ENCODE measurements at regions not wholly inside any gene's neighbourhood (a gene's known extent, or its start where the extent isn't known, plus 50 kb on each side); places are given as distances from the start of the nearest gene placed in this dataset.

DNA sequence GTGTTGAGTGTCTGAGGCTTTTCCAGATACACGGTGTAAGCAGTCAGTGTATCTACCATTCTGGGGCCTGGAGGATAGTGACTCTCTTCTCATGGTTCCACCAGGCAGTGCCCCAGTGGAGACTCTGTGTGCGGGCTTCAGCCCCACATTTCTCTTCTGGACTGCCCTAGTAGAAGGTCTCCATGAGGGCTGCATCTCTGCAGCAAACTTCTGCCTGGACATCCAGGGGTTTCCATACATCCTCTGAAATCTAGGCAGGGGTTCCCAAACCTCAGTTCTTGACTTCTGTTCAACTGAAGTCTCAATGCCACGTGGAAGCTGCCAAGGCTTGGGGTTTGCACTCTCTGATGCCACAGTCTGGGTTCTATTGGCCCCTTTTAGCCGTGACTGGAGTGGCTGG, 256.6 kb upstream of the ITGA1 start:
- no peak for DNase-seq
- no peak overlapping the region for H3K27ac ChIP-seq (ENCODE audit: low read length)
- no peaks in the 10 kb centered on the region for H4K20me1 ChIP-seq (ENCODE audit: insufficient read depth, low read length)
- no peaks in the 10 kb centered on the region for H3K9me2 ChIP-seq (replicated peaks; ENCODE audit: insufficient read depth, low read length)
- no peaks in the 10 kb centered on the region for H3K36me3 ChIP-seq (replicated peaks; ENCODE audit: insufficient read depth, low read length)
- no peak overlapping the region for H3K4me3 ChIP-seq (ENCODE audit: low read length)
- H3K27me3 ChIP-seq (replicated peaks; ENCODE audit: insufficient read depth, low read length) = no peaks in the 10 kb centered on the region
- H3K79me2 ChIP-seq (ENCODE audit: low read length) = no peaks in the 10 kb centered on the region
- TF ChIP-seq, protein P1, sequence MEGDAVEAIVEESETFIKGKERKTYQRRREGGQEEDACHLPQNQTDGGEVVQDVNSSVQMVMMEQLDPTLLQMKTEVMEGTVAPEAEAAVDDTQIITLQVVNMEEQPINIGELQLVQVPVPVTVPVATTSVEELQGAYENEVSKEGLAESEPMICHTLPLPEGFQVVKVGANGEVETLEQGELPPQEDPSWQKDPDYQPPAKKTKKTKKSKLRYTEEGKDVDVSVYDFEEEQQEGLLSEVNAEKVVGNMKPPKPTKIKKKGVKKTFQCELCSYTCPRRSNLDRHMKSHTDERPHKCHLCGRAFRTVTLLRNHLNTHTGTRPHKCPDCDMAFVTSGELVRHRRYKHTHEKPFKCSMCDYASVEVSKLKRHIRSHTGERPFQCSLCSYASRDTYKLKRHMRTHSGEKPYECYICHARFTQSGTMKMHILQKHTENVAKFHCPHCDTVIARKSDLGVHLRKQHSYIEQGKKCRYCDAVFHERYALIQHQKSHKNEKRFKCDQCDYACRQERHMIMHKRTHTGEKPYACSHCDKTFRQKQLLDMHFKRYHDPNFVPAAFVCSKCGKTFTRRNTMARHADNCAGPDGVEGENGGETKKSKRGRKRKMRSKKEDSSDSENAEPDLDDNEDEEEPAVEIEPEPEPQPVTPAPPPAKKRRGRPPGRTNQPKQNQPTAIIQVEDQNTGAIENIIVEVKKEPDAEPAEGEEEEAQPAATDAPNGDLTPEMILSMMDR (IDR thresholded peaks at IDR 0.05; ENCODE audit: low read length) = no peak
- TF ChIP-seq EZH2phosphoT487 (IDR thresholded peaks at IDR 0.05; ENCODE audit: low read length) (no peak), EZH2 (optimal IDR thresholded peaks at IDR 0.05; ENCODE audit: low read depth, low read length) (no peak)
- no peak overlapping the region for H2AFZ ChIP-seq (ENCODE audit: low read length)
- H3K4me2 ChIP-seq (ENCODE audit: low read depth, low read length) = no peak overlapping the region
- H3K9ac ChIP-seq (ENCODE audit: low read length) = no peak overlapping the region
- H3K4me1 ChIP-seq (ENCODE audit: low read length) = no peaks in the 10 kb centered on the region
- no peaks in the 10 kb centered on the region for H3K9me3 ChIP-seq (replicated peaks; ENCODE audit: insufficient read depth, low read length)
- H3F3A ChIP-seq (ENCODE audit: insufficient read depth, low read length) = no peaks in the 10 kb centered on the region

DNA sequence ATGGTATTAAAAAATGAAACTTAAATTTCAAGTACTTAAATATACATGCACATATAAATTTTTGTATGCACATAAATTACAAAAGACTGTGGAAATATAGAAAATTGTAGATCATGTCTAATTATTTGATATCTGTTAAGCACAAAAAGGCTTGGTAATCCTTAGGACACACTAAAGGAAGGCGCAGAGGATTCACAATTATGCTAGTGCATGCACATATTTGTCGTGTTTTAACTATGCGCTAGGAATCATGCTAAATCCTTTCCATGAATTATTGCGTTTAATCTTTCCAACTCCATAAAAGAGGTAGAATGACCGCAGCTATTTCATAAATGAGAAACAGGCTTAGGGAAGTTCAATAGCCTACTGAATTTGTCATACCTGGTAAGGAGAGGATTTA, 244.1 kb upstream of the ITGA1 start:
- H3K36me3 ChIP-seq (replicated peaks; ENCODE audit: insufficient read depth, low read length) = no peaks in the 10 kb centered on the region
- no peak for TF ChIP-seq EZH2 (optimal IDR thresholded peaks at IDR 0.05; ENCODE audit: low read depth, low read length)
- TF ChIP-seq EZH2phosphoT487 (IDR thresholded peaks at IDR 0.05; ENCODE audit: low read length) = no peak
- TF ChIP-seq, protein P1 (IDR thresholded peaks at IDR 0.05; ENCODE audit: low read length) = no peak
- H2AFZ ChIP-seq (ENCODE audit: low read length) = no peak overlapping the region
- no peak overlapping the region for H3K4me2 ChIP-seq (ENCODE audit: low read depth, low read length)
- no peaks in the 10 kb centered on the region for H3K79me2 ChIP-seq (ENCODE audit: low read length)
- DNase-seq = no peak
- no peaks in the 10 kb centered on the region for H3F3A ChIP-seq (ENCODE audit: insufficient read depth, low read length)
- H3K9ac ChIP-seq (ENCODE audit: low read length) = no peak overlapping the region
- H3K27ac ChIP-seq (ENCODE audit: low read length) = no peak overlapping the region
- no peak overlapping the region for H3K4me3 ChIP-seq (ENCODE audit: low read length)
- no peaks in the 10 kb centered on the region for H3K9me2 ChIP-seq (replicated peaks; ENCODE audit: insufficient read depth, low read length)
- no peaks in the 10 kb centered on the region for H3K27me3 ChIP-seq (replicated peaks; ENCODE audit: insufficient read depth, low read length)
- H4K20me1 ChIP-seq (ENCODE audit: insufficient read depth, low read length) = no peaks in the 10 kb centered on the region
- H3K9me3 ChIP-seq (replicated peaks; ENCODE audit: insufficient read depth, low read length) = no peaks in the 10 kb centered on the region
- no peaks in the 10 kb centered on the region for H3K4me1 ChIP-seq (ENCODE audit: low read length)

DNA sequence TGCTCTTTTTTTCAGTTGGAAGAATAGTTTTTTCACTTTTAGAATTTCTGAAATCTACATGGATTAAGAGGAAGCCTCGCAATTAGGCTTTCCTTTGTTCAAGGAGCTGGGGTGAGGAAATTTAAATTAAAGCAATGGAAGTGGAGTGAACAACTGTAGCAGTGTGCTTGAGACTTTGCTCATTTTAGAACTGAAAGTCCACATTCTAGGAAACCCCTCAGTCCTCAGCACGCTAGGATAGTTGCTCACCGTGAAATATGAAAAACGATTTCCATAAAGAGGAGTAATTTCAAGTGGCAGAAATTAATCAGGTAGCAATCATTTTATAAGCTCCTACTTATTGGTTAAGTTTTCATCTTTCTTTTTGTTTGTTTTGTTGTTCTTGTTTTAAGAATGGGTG, 243.0 kb upstream of the ITGA1 start:
- Histone ChIP-seq H3K27me3 (replicated peaks; ENCODE audit: insufficient read depth, low read length) (no peaks in the 10 kb centered on the region), H3K9me3 (replicated peaks; ENCODE audit: insufficient read depth, low read length) (no peaks in the 10 kb centered on the region), H3K4me3 (ENCODE audit: low read length) (no peak overlapping the region), H4K20me1 (ENCODE audit: insufficient read depth, low read length) (no peaks in the 10 kb centered on the region), H3K9me2 (replicated peaks; ENCODE audit: insufficient read depth, low read length) (no peaks in the 10 kb centered on the region), H3K4me1 (ENCODE audit: low read length) (no peaks in the 10 kb centered on the region), H2AFZ (ENCODE audit: low read length) (no peak overlapping the region), H3K4me2 (ENCODE audit: low read depth, low read length) (no peak overlapping the region), H3K36me3 (replicated peaks; ENCODE audit: insufficient read depth, low read length) (no peaks in the 10 kb centered on the region), H3K79me2 (ENCODE audit: low read length) (no peaks in the 10 kb centered on the region), H3F3A (ENCODE audit: insufficient read depth, low read length) (no peaks in the 10 kb centered on the region), H3K9ac (ENCODE audit: low read length) (no peak overlapping the region), H3K27ac (ENCODE audit: low read length) (no peak overlapping the region)
- no peak for TF ChIP-seq EZH2 (optimal IDR thresholded peaks at IDR 0.05; ENCODE audit: low read depth, low read length)
- no peak for DNase-seq

DNA sequence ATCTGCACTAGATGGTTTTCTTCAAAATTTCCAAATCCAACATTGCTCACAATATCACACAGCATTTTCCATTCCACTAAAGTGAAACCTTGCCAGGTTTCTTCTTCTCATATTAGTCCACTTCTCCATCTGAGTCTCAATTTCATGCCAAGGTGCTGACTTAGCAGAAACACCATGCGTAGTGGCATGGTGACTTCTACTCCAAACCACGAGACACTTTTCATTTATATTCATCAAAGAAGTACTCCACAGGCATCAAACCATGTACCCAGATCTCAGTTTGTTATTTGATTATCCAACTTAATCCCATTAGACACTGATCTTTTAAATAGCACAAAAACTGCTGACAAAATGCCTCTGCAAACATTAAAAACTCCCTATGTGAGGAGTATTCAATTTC, 233.4 kb upstream of the ITGA1 start:
- Histone ChIP-seq H3K4me2 (ENCODE audit: low read depth, low read length) (no peak overlapping the region), H3K79me2 (ENCODE audit: low read length) (no peaks in the 10 kb centered on the region), H2AFZ (ENCODE audit: low read length) (no peak overlapping the region), H3K36me3 (replicated peaks; ENCODE audit: insufficient read depth, low read length) (no peaks in the 10 kb centered on the region), H3K27me3 (replicated peaks; ENCODE audit: insufficient read depth, low read length) (no peaks in the 10 kb centered on the region), H3K4me1 (ENCODE audit: low read length) (no peaks in the 10 kb centered on the region), H3K9ac (ENCODE audit: low read length) (no peak overlapping the region), H3K9me3 (replicated peaks; ENCODE audit: insufficient read depth, low read length) (no peaks in the 10 kb centered on the region), H4K20me1 (ENCODE audit: insufficient read depth, low read length) (no peaks in the 10 kb centered on the region), H3K9me2 (replicated peaks; ENCODE audit: insufficient read depth, low read length) (no peaks in the 10 kb centered on the region), H3K4me3 (ENCODE audit: low read length) (no peak overlapping the region), H3K27ac (ENCODE audit: low read length) (no peak overlapping the region), H3F3A (ENCODE audit: insufficient read depth, low read length) (no peaks in the 10 kb centered on the region)
- DNase-seq = no peak
- TF ChIP-seq EZH2phosphoT487 (IDR thresholded peaks at IDR 0.05; ENCODE audit: low read length) = no peak
- no peak for TF ChIP-seq EZH2 (optimal IDR thresholded peaks at IDR 0.05; ENCODE audit: low read depth, low read length)
- TF ChIP-seq, protein P1 (IDR thresholded peaks at IDR 0.05; ENCODE audit: low read length) = no peak
